Ovary (tissue), 3 donors: ENCODE measurements at regions not wholly inside any gene's neighbourhood (a gene's known extent, or its start where the extent isn't known, plus 50 kb on each side); places are given as distances from the start of the nearest gene placed in this dataset.

Experiments
- EP300 ChIP-seq: sonication (generic); formaldehyde crosslinking; IDR thresholded peaks from one replicate; pipeline ENCODE4 v1.6.1; 2017; ENCODE audit warnings: antibody characterized with exemption
- TF ChIP-seq, protein P1 (sequence below), 3 donors: fragments of 450-650 bp in 2 of 3; fragments of 200-600 bp in 1 of 3; IDR thresholded peaks; one replicate each; pipeline versions ENCODE4 v1.5.1 to v1.8.0; 2016 to 2022; ENCODE audit warnings: antibody characterized with exemption in 3 of 3, mild to moderate bottlenecking in 1 of 3
- donor health status: DM: no; HTN: no; CAD: no.

GRCh38 chr3:95926904-95927501, 887.4 kb upstream of the EPHA6 start:
- TF ChIP-seq, protein P1, sequence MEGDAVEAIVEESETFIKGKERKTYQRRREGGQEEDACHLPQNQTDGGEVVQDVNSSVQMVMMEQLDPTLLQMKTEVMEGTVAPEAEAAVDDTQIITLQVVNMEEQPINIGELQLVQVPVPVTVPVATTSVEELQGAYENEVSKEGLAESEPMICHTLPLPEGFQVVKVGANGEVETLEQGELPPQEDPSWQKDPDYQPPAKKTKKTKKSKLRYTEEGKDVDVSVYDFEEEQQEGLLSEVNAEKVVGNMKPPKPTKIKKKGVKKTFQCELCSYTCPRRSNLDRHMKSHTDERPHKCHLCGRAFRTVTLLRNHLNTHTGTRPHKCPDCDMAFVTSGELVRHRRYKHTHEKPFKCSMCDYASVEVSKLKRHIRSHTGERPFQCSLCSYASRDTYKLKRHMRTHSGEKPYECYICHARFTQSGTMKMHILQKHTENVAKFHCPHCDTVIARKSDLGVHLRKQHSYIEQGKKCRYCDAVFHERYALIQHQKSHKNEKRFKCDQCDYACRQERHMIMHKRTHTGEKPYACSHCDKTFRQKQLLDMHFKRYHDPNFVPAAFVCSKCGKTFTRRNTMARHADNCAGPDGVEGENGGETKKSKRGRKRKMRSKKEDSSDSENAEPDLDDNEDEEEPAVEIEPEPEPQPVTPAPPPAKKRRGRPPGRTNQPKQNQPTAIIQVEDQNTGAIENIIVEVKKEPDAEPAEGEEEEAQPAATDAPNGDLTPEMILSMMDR (IDR thresholded peaks at IDR 0.05): no peak
- no peak for TF ChIP-seq EP300
